G401 (cell line): ENCODE measurements at regions not wholly inside any gene's neighbourhood (a gene's known extent, or its start where the extent isn't known, plus 50 kb on each side); places are given as distances from the start of the nearest gene placed in this dataset.

Source experiments
- DNase-seq: peaks from one replicate; pipeline ENCODE4 v3.0.0-alpha.2; 2015; ENCODE audit warnings: low spot score
- in situ Hi-C: cut with HindIII; loops from 2 replicates; pipeline ENCODE4 v1.10.0; 2016; ENCODE audit warnings: low sequenced_read_pairs, mixed read lengths

GRCh38 chr7:12870219-12870618, 182.8 kb downstream of the ARL4A start:
- DNase-seq, result no peak
- in situ Hi-C loops, result no loop called here

- DNase-seq, result no peak
- in situ Hi-C loops, result no loop called here
Observed at GRCh38 chr7:12872487-12872886, 185.1 kb downstream of the ARL4A start.

- DNase-seq, result no peak
- in situ Hi-C loops, result no loop called here
Observed at GRCh38 chr7:12873571-12873970, 186.1 kb downstream of the ARL4A start.

GRCh38 chr7:12879139-12879538, 191.7 kb downstream of the ARL4A start:
- in situ Hi-C loops, result no loop called here
- DNase-seq, result no peak

GRCh38 chr7:12881712-12882111, 194.3 kb downstream of the ARL4A start:
- in situ Hi-C loops, result no loop called here

GRCh38 chr7:12882710-12883109, 195.3 kb downstream of the ARL4A start:
- DNase-seq, result no peak
- in situ Hi-C loops, result no loop called here

More at GRCh38 chr7:12881712-12882111, 194.3 kb downstream of the ARL4A start:
- no peak for DNase-seq

GRCh38 chr7:12884033-12884432, 196.6 kb downstream of the ARL4A start:
- no peak for DNase-seq
- in situ Hi-C loops, result no loop called here

- DNase-seq, result no peak
- in situ Hi-C loops, result no loop called here
Observed at GRCh38 chr7:12884856-12885440, 197.5 kb downstream of the ARL4A start.

- no peak for DNase-seq
- in situ Hi-C loops, result no loop called here
Observed at GRCh38 chr7:12888717-12889116, 201.3 kb downstream of the ARL4A start.

GRCh38 chr7:12889391-12889790, 202.0 kb downstream of the ARL4A start:
- DNase-seq, result no peak
- in situ Hi-C loops, result no loop called here

- in situ Hi-C loops, result no loop called here
- no peak for DNase-seq
Observed at GRCh38 chr7:12890586-12890985, 203.2 kb downstream of the ARL4A start.

GRCh38 chr7:12893292-12893691, 205.9 kb downstream of the ARL4A start:
- DNase-seq, result no peak
- in situ Hi-C loops, result no loop called here

- in situ Hi-C loops, result no loop called here
- no peak for DNase-seq
Observed at GRCh38 chr7:12895296-12895695, 207.9 kb downstream of the ARL4A start.

- in situ Hi-C loops, result no loop called here
- DNase-seq, result no peak
Observed at GRCh38 chr7:12896316-12896715, 208.9 kb downstream of the ARL4A start.

- DNase-seq, result no peak
- in situ Hi-C loops, result no loop called here
Observed at GRCh38 chr7:12898004-12898403, 210.6 kb downstream of the ARL4A start.

- no peak for DNase-seq
- in situ Hi-C loops, result no loop called here
Observed at GRCh38 chr7:12898620-12899019, 211.2 kb downstream of the ARL4A start.

GRCh38 chr7:12905671-12906070, 218.2 kb downstream of the ARL4A start:
- in situ Hi-C loops, result no loop called here
- no peak for DNase-seq

GRCh38 chr7:12907774-12908173, 220.3 kb downstream of the ARL4A start:
- DNase-seq, result no peak
- in situ Hi-C loops, result no loop called here

- in situ Hi-C loops, result no loop called here
- DNase-seq, result no peak
Observed at GRCh38 chr7:12909483-12909882, 222.1 kb downstream of the ARL4A start.

- in situ Hi-C loops, result no loop called here
- no peak for DNase-seq
Observed at GRCh38 chr7:12911053-12911452, 223.6 kb downstream of the ARL4A start.

GRCh38 chr7:12913002-12913401, 225.6 kb downstream of the ARL4A start:
- DNase-seq, result no peak
- in situ Hi-C loops, result no loop called here

- in situ Hi-C loops, result no loop called here
- no peak for DNase-seq
Observed at GRCh38 chr7:12917801-12918200, 230.4 kb downstream of the ARL4A start.
